ENCODE measurements at regions not wholly inside any gene's neighbourhood (a gene's known extent, or its start where the extent isn't known, plus 50 kb on each side); places are given as distances from the start of the nearest gene placed in this dataset.

GRCh38 chr4:166153548-166153947, 280.5 kb downstream of the TLL1 start:
- DNase-seq (ENCODE audit: low spot score) = no peak
- no peak for TF ChIP-seq CTCF (IDR thresholded peaks at IDR 0.05; ENCODE audit: borderline replicate concordance, control extremely low read depth, extremely low read depth, insufficient read depth, missing control alignments)
- in situ Hi-C loops (cut with MboI; ENCODE audit: low sequenced_read_pairs, unreplicated experiment) = no loop called here

- in situ Hi-C loops (cut with MboI; ENCODE audit: low sequenced_read_pairs, unreplicated experiment) = no loop called here
- no peak for DNase-seq (ENCODE audit: low spot score)
- no peak for TF ChIP-seq CTCF (IDR thresholded peaks at IDR 0.05; ENCODE audit: borderline replicate concordance, control extremely low read depth, extremely low read depth, insufficient read depth, missing control alignments)
These were observed 289.3 kb downstream of the TLL1 start for GRCh38 chr4:166162327-166162726.

GRCh38 chr4:166165829-166166420, 292.9 kb downstream of the TLL1 start:
- in situ Hi-C loops (cut with MboI; ENCODE audit: low sequenced_read_pairs, unreplicated experiment) = no loop called here
- peak; percentile 54 for TF ChIP-seq CTCF (IDR thresholded peaks at IDR 0.05; ENCODE audit: borderline replicate concordance, control extremely low read depth, extremely low read depth, insufficient read depth, missing control alignments)
- DNase-seq (ENCODE audit: low spot score) = peak; percentile 36

- peak; percentile 6 for TF ChIP-seq CTCF (IDR thresholded peaks at IDR 0.05; ENCODE audit: borderline replicate concordance, control extremely low read depth, extremely low read depth, insufficient read depth, missing control alignments)
- peak; percentile 2 for DNase-seq (ENCODE audit: low spot score)
- in situ Hi-C loops (cut with MboI; ENCODE audit: low sequenced_read_pairs, unreplicated experiment) = no loop called here
These were observed 296.1 kb downstream of the TLL1 start for GRCh38 chr4:166169111-166169510.

- no peak for DNase-seq (ENCODE audit: low spot score)
- in situ Hi-C loops (cut with MboI; ENCODE audit: low sequenced_read_pairs, unreplicated experiment) = no loop called here
- TF ChIP-seq CTCF (IDR thresholded peaks at IDR 0.05; ENCODE audit: borderline replicate concordance, control extremely low read depth, extremely low read depth, insufficient read depth, missing control alignments) = no peak
These were observed 299.6 kb downstream of the TLL1 start for GRCh38 chr4:166172619-166173018.

- no peak for DNase-seq (ENCODE audit: low spot score)
- in situ Hi-C loops (cut with MboI; ENCODE audit: low sequenced_read_pairs, unreplicated experiment) = no loop called here
- TF ChIP-seq CTCF (IDR thresholded peaks at IDR 0.05; ENCODE audit: borderline replicate concordance, control extremely low read depth, extremely low read depth, insufficient read depth, missing control alignments) = no peak
These were observed 301.9 kb downstream of the TLL1 start for GRCh38 chr4:166174717-166175490.
